Neuronal stem cell (in vitro differentiated cells): ENCODE measurements at regions not wholly inside any gene's neighbourhood (a gene's known extent, or its start where the extent isn't known, plus 50 kb on each side); places are given as distances from the start of the nearest gene placed in this dataset.
"Not testable (repeated sequence)": the region's sequence is repeated elsewhere in the genome, so short reads cannot be mapped to it uniquely, and the experiment has no call there.

Experiments used
- DNase-seq: peaks from one replicate; pipeline ENCODE4 v3.0.0-alpha.2; 2013; ENCODE audit warnings: low spot score
- H2AFZ ChIP-seq: one replicate; pipeline ENCODE4 v1.6.1; 2013; ENCODE audit warnings: mild to moderate bottlenecking, low read length, inconsistent platforms
- H2AK5ac ChIP-seq: 2 replicates; pipeline ENCODE4 v1.6.1; 2013; ENCODE audit warnings: low read depth, mild to moderate bottlenecking, inconsistent platforms, low read length, moderate library complexity, mixed read lengths
- H2BK120ac ChIP-seq: 2 replicates; pipeline ENCODE4 v1.6.1; 2013; ENCODE audit warnings: low read depth, mild to moderate bottlenecking, inconsistent platforms, low read length, moderate library complexity, mixed read lengths
- H2BK12ac ChIP-seq: one replicate; pipeline ENCODE4 v1.6.1; 2013; ENCODE audit warnings: low read length, inconsistent platforms
- H2BK15ac ChIP-seq: 2 replicates; pipeline ENCODE4 v1.6.1; 2013; ENCODE audit warnings: mild to moderate bottlenecking, low read length, inconsistent platforms, mixed read lengths
- H2BK5ac ChIP-seq: one replicate; pipeline ENCODE4 v1.6.1; 2013; ENCODE audit warnings: inconsistent platforms, mild to moderate bottlenecking, low read length, moderate library complexity
- H3K14ac ChIP-seq: one replicate; pipeline ENCODE4 v1.6.1; 2013; ENCODE audit warnings: low read length, inconsistent platforms
- H3K18ac ChIP-seq: 2 replicates; pipeline ENCODE4 v1.6.1; 2013; ENCODE audit warnings: low read length, inconsistent platforms
- H3K23ac ChIP-seq: 2 replicates; pipeline ENCODE4 v1.6.1; 2013; ENCODE audit warnings: low read depth, mild to moderate bottlenecking, mixed read lengths, low read length, inconsistent platforms; ENCODE audit not compliant: poor library complexity
- H3K27ac ChIP-seq: replicated peaks from 3 replicates; pipeline ENCODE4 v1.5.1; 2013; ENCODE audit warnings: low read length, inconsistent platforms
- H3K27me3 ChIP-seq, 3 experiments: 2 replicates each; pipeline ENCODE4 v1.6.1; 2013; ENCODE audit warnings: low read length in 3 of 3, mild to moderate bottlenecking in 2 of 3, inconsistent platforms in 1 of 3, low read depth in 1 of 3, mixed read lengths in 1 of 3, moderate library complexity in 1 of 3; ENCODE audit not compliant: control insufficient read depth in 3 of 3, insufficient read depth in 3 of 3
- H3K36me3 ChIP-seq, 2 donors: replicated peaks in 1 of 2; 2 replicates each; pipeline ENCODE4 v1.6.1; 2013; ENCODE audit warnings: low read length in 2 of 2; ENCODE audit not compliant: control insufficient read depth in 2 of 2, insufficient read depth in 2 of 2
- H3K4ac ChIP-seq: 2 replicates; pipeline ENCODE4 v1.6.1; 2013; ENCODE audit warnings: inconsistent platforms, mild to moderate bottlenecking, low read length, moderate library complexity
- H3K4me1 ChIP-seq, 2 donors: 1 replicate in 1 of 2; 2 replicates in 1 of 2; pipeline ENCODE4 v1.6.1; 2013; ENCODE audit warnings: low read length in 2 of 2, low read depth in 1 of 2; ENCODE audit not compliant: control insufficient read depth in 2 of 2, insufficient read depth in 1 of 2
- H3K4me2 ChIP-seq: one replicate; pipeline ENCODE4 v1.6.1; 2013; ENCODE audit warnings: mild to moderate bottlenecking, low read length, inconsistent platforms; ENCODE audit not compliant: insufficient read depth, poor library complexity, severe bottlenecking
- H3K4me3 ChIP-seq, 2 donors: 2 replicates each; pipeline ENCODE4 v1.5.1; 2013; ENCODE audit warnings: low read length in 2 of 2, mild to moderate bottlenecking in 2 of 2, inconsistent platforms in 1 of 2, moderate library complexity in 1 of 2
- H3K79me1 ChIP-seq: one replicate; pipeline ENCODE4 v1.6.1; 2013; ENCODE audit warnings: low read depth, mild to moderate bottlenecking, inconsistent platforms, low read length, moderate library complexity
- H3K9ac ChIP-seq: one replicate; pipeline ENCODE4 v1.6.1; 2013; ENCODE audit warnings: mild to moderate bottlenecking, low read depth, low read length, inconsistent platforms; ENCODE audit not compliant: poor library complexity
- H3K9me3 ChIP-seq, 2 donors: replicated peaks in 1 of 2; 2 replicates each; pipeline versions ENCODE3 to v1.6.1; 2013; ENCODE audit warnings: low read length in 2 of 2, mild to moderate bottlenecking in 2 of 2, inconsistent platforms in 1 of 2, low read depth in 1 of 2, mixed read lengths in 1 of 2, moderate library complexity in 1 of 2; ENCODE audit not compliant: control insufficient read depth in 2 of 2, insufficient read depth in 1 of 2
- H4K8ac ChIP-seq: one replicate; pipeline ENCODE4 v1.6.1; 2013; ENCODE audit warnings: low read depth, mild to moderate bottlenecking, inconsistent platforms, low read length, moderate library complexity
- H4K91ac ChIP-seq: one replicate; pipeline ENCODE4 v1.6.1; 2013; ENCODE audit warnings: low read length, low read depth, mild to moderate bottlenecking, inconsistent platforms; ENCODE audit not compliant: poor library complexity
- WGBS, 2 donors: extraction: QIAGEN DNeasy Blood & Tissue Kit; methylation state at CpG; one replicate each; pipeline ENCODE4 v1.1.7; 2013; ENCODE audit warnings: missing lambda C conversion rate in 2 of 2, mixed read lengths in 1 of 2; ENCODE audit not compliant: insufficient read length in 2 of 2, insufficient replicate concordance in 1 of 2; ENCODE audit errors: extremely low coverage in 2 of 2; 5-methylcytosine and 5-hydroxymethylcytosine counted together

DNA sequence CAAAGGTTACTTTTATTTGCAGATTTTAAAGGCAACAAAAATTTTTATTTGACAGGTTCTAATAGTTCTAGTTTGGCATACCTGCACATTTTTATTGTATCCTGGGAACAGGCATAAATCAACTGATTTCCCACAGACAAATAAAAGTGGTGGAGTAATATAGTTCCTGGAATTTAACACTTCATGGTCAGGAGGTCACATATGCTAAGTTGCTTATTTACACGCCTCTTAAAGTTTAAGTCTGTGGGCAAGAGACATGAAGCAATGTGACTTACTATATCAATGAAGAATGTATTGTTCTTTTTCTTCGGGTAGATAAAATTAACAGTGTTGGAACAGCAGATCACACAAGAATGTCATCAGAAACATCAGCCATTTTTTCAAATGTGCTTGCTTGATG, 135.2 kb downstream of the SPDYE17 start:
- H2AK5ac ChIP-seq, H3K4ac ChIP-seq, H4K91ac ChIP-seq, H3K4me1 ChIP-seq, H3K18ac ChIP-seq, H3K27me3 ChIP-seq, H2BK12ac ChIP-seq, H3K27ac ChIP-seq, H2AFZ ChIP-seq, H3K79me1 ChIP-seq, H2BK5ac ChIP-seq, H2BK120ac ChIP-seq, H2BK15ac ChIP-seq, H3K4me3 ChIP-seq, H3K4me2 ChIP-seq, DNase-seq, H3K9me3 ChIP-seq, H3K14ac ChIP-seq, H4K8ac ChIP-seq, H3K9ac ChIP-seq, H3K36me3 ChIP-seq, H3K23ac ChIP-seq: not testable (repeated sequence)
- WGBS, 2 donors, result no CpG with 5 or more reads among the region's 2 CpGs

GRCh38 chr7:76895696-76896095, 136.5 kb downstream of the SPDYE17 start:
- not testable (repeated sequence) for H3K18ac ChIP-seq, H3K4me2 ChIP-seq, H2BK5ac ChIP-seq, H3K9me3 ChIP-seq, H3K4me3 ChIP-seq, H2AFZ ChIP-seq, H3K9ac ChIP-seq, H3K27me3 ChIP-seq, H2BK12ac ChIP-seq, H4K91ac ChIP-seq, H2BK15ac ChIP-seq, H3K36me3 ChIP-seq, H3K79me1 ChIP-seq, H3K4ac ChIP-seq, H3K27ac ChIP-seq, H3K4me1 ChIP-seq, H2AK5ac ChIP-seq, H3K23ac ChIP-seq, H2BK120ac ChIP-seq, DNase-seq, H4K8ac ChIP-seq, H3K14ac ChIP-seq
- no CpG with 5 or more reads among the region's 4 CpGs for WGBS, 2 donors

DNA sequence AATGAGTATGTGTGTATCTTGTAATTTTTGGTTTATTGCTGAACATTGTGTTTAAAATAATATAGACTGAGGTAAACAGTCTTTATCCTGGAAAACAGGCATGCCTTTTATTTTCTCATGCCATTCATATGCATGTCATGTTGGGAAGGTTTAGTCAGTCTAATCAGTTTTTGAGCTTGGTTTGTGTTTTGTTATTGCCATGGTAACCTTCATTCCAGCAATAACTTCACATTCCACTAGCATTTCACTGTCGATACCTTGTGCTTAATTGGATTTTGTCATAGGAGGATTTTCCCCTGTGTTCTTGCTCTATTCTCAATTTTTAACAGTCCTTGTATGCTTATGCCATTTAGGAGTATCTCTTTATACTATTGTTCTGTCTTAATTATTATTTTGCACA, 140.4 kb downstream of the SPDYE17 start:
- H2BK12ac ChIP-seq, H2BK120ac ChIP-seq, DNase-seq: not testable (repeated sequence)

DNA sequence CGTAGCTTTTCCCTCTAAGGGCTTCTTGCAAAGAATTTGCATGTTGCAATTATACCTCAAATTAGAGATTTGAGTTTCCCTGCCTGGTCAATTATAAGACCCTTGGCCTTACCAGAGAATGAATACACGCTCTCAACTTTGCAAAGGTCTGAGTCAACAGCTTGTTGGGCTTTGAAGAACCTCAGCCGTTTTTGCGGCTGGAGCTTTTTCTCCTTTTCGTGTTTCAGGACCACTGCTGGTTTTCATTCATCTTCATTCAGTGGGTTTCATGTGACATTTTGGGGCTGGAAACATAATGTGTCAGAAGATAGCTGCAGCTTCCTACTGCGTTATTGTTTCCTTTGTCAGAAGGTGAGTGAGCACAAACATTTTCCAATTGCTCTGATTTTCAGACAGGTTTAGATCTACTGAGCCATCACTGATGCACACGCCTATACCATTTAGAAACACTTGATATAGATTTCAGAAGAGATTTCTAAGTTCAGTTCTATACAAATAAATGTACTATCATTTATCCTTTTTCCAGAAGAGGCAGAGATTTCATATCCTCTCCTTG, 152.3 kb downstream of the SPDYE17 start:
- H3K18ac ChIP-seq, H4K91ac ChIP-seq, H3K4me3 ChIP-seq, H2BK12ac ChIP-seq, H2BK120ac ChIP-seq, H2BK5ac ChIP-seq, H4K8ac ChIP-seq, DNase-seq, H2AK5ac ChIP-seq, H3K27me3 ChIP-seq, H3K79me1 ChIP-seq, H3K36me3 ChIP-seq, H2AFZ ChIP-seq, H3K9ac ChIP-seq, H3K23ac ChIP-seq, H3K14ac ChIP-seq, H3K4me2 ChIP-seq, H2BK15ac ChIP-seq, H3K9me3 ChIP-seq, H3K4me1 ChIP-seq, H3K27ac ChIP-seq, H3K4ac ChIP-seq: not testable (repeated sequence)
- no CpG with 5 or more reads among the region's 7 CpGs for WGBS, 2 donors

More for the DNA sequence above, 140.4 kb downstream of the SPDYE17 start:
- not testable (repeated sequence) for H4K8ac ChIP-seq, H3K36me3 ChIP-seq, H4K91ac ChIP-seq, H2BK5ac ChIP-seq, H2AFZ ChIP-seq, H3K4me3 ChIP-seq, H2BK15ac ChIP-seq, H3K9me3 ChIP-seq, H3K79me1 ChIP-seq, H3K4ac ChIP-seq, H3K27me3 ChIP-seq, H3K27ac ChIP-seq, H3K4me2 ChIP-seq, H3K23ac ChIP-seq, H3K4me1 ChIP-seq, H3K14ac ChIP-seq, H3K9ac ChIP-seq, H2AK5ac ChIP-seq, H3K18ac ChIP-seq
- WGBS, 2 donors, result no CpG with 5 or more reads among the region's 1 CpG
